DND-41 (cell line): ENCODE measurements at regions not wholly inside any gene's neighbourhood (a gene's known extent, or its start where the extent isn't known, plus 50 kb on each side); places are given as distances from the start of the nearest gene placed in this dataset.

ENCODE experiments used
- CTCF ChIP-seq: IDR thresholded peaks from 2 replicates; pipeline ENCODE4 v1.5.1; 2012; ENCODE audit warnings: borderline replicate concordance, low read length, moderate library complexity, mild to moderate bottlenecking; ENCODE audit not compliant: poor library complexity, severe bottlenecking; ENCODE audit errors: extremely low read depth
- EZH2 ChIP-seq: IDR thresholded peaks from 3 replicates; pipeline ENCODE4 v1.6.1; 2012; ENCODE audit warnings: borderline replicate concordance, low read depth, mild to moderate bottlenecking, moderate library complexity, low read length, inconsistent platforms; ENCODE audit not compliant: severe bottlenecking

- TF ChIP-seq CTCF (no peak), EZH2 (no peak)
These were observed 117.5 kb downstream of the RTP5 start for GRCh38 chr2:241986836-241987641.
